ENCODE measurements at regions not wholly inside any gene's neighbourhood (a gene's known extent, or its start where the extent isn't known, plus 50 kb on each side); places are given as distances from the start of the nearest gene placed in this dataset.

DNA sequence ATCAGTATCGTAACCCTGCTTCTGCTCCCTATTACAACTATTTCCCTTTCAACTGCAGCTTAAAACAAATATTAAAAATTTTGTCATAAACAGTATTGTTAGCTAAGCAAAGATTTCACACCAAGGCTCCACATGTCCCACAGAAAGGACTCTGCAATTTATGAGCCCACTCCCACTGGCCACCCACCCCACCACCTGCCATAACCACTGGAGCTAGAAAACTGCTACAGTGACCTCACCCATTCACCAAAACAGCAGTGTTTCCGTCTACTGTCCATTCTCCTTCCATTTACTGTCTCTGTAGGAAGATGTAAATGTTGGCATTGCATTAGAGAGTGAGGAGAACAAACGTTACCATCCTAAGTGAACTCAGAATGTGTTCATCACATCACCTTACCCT, 150.9 kb downstream of the IMPG2 start:
- TF ChIP-seq EZH2 (IDR thresholded peaks at IDR 0.05) (no peak), POLR2AphosphoS5 (IDR thresholded peaks at IDR 0.05; ENCODE audit: borderline replicate concordance, low read depth, low read length) (no peak)

All from SK-N-MC (cell line).